Kidney (tissue), 13 donors: ENCODE measurements at regions not wholly inside any gene's neighbourhood (a gene's known extent, or its start where the extent isn't known, plus 50 kb on each side); places are given as distances from the start of the nearest gene placed in this dataset.

ENCODE experiments used
- DNase-seq, 5 donors: peaks; one replicate each; pipeline ENCODE4 v3.0.0-alpha.2; 2013 to 2020
- FAIRE-seq: peaks from 2 replicates; lab custom pipeline; 2012; peaks lifted over from hg19 to GRCh38; lab: Jason Lieb, UNC
- H3K27ac ChIP-seq, 2 donors: one replicate each; pipeline ENCODE4 v1.7.0; 2013; ENCODE audit warnings: low read depth in 2 of 2, low read length in 2 of 2, inconsistent platforms in 1 of 2
- H3K27me3 ChIP-seq: one replicate; pipeline ENCODE4 v1.7.1; 2013; ENCODE audit warnings: low read length, inconsistent platforms; ENCODE audit not compliant: control insufficient read depth, insufficient read depth
- H3K36me3 ChIP-seq, 3 donors: one replicate each; pipeline versions ENCODE4 v1.7.0 to v1.7.1; 2013; ENCODE audit warnings: low read length in 3 of 3, control low read depth in 1 of 3, inconsistent platforms in 1 of 3; ENCODE audit not compliant: insufficient read depth in 3 of 3, control insufficient read depth in 2 of 3
- H3K4me1 ChIP-seq, 3 donors: one replicate each; pipeline versions ENCODE4 v1.7.0 to v1.7.1; 2013; ENCODE audit warnings: low read length in 3 of 3, inconsistent platforms in 1 of 3, low read depth in 1 of 3; ENCODE audit not compliant: control insufficient read depth in 2 of 3, insufficient read depth in 2 of 3
- H3K4me3 ChIP-seq, 3 donors: one replicate each; pipeline versions ENCODE4 v1.7.0 to v1.8.1; 2013; ENCODE audit warnings: low read length in 3 of 3, control low read depth in 1 of 3, inconsistent platforms in 1 of 3
- H3K9ac ChIP-seq, 3 donors: one replicate each; pipeline versions ENCODE4 v1.7.0 to v1.7.1; 2013; ENCODE audit warnings: low read length in 3 of 3, control low read depth in 1 of 3, inconsistent platforms in 1 of 3
- H3K9me3 ChIP-seq, 3 donors: one replicate each; pipeline versions ENCODE4 v1.7.0 to v1.7.1; 2013; ENCODE audit warnings: low read length in 3 of 3, control low read depth in 1 of 3, inconsistent platforms in 1 of 3; ENCODE audit not compliant: control insufficient read depth in 2 of 3, insufficient read depth in 1 of 3
- CTCF ChIP-seq: IDR thresholded peaks from 3 replicates; pipeline ENCODE4 v1.5.1; 2012; ENCODE audit warnings: mild to moderate bottlenecking, moderate library complexity, borderline replicate concordance; ENCODE audit not compliant: insufficient read depth; ENCODE audit errors: extremely low read depth
- intact Hi-C: fragments of 100-400 bp; cut with DNase I; formaldehyde crosslinking; loops from one replicate; pipeline ENCODE4 v1.11.1; 2022
- donor health status: control.
- donor health status: control.
- donor health status: control.
- donor health status: control.
- donor health status: control.
- donor health status: DM: yes; HTN: yes; CAD: no.
- donor health status: Normal renal cell carcinoma (clear cell type).

GRCh38 chr2:100206731-100207255 lies 64.4 kb upstream of the AFF3 start:
- H3K27ac ChIP-seq, result no peak overlapping the region
- DNase-seq (no peak), FAIRE-seq (no peak)
- no peak overlapping the region for H3K4me3 ChIP-seq
- no peak overlapping the region for H3K9ac ChIP-seq
- H3K4me1 ChIP-seq, result no peaks in the 10 kb centered on the region
- no peaks in the 10 kb centered on the region for H3K27me3 ChIP-seq
- TF ChIP-seq CTCF, result no peak
- H3K9me3 ChIP-seq, result no peaks in the 10 kb centered on the region
- H3K36me3 ChIP-seq, result no peaks in the 10 kb centered on the region
- intact Hi-C loops, result no loop called here

GRCh38 chr2:100205174-100205573 lies 62.8 kb upstream of the AFF3 start:
- FAIRE-seq (no peak), DNase-seq (no peak)
- H3K9ac ChIP-seq, result no peak overlapping the region
- no peaks in the 10 kb centered on the region for H3K36me3 ChIP-seq
- H3K9me3 ChIP-seq, result no peaks in the 10 kb centered on the region
- H3K4me3 ChIP-seq, result no peak overlapping the region
- no peak for TF ChIP-seq CTCF
- no peak overlapping the region for H3K27ac ChIP-seq
- no peaks in the 10 kb centered on the region for H3K27me3 ChIP-seq
- H3K4me1 ChIP-seq, result no peaks in the 10 kb centered on the region
- intact Hi-C loops, result no loop called here

- Histone ChIP-seq H3K9me3 (no peaks in the 10 kb centered on the region), H3K4me1 (peaks cover 4 to 12% (median 7%) of the 10 kb centered on the region in 3 donors), H3K27me3 (no peaks in the 10 kb centered on the region), H3K27ac (no peak overlapping the region), H3K36me3 (no peaks in the 10 kb centered on the region), H3K4me3 (no peak overlapping the region), H3K9ac (no peak overlapping the region)
- FAIRE-seq (no peak), DNase-seq (no peak)
- intact Hi-C loops, result no loop called here
- no peak for TF ChIP-seq CTCF
Measured at GRCh38 chr2:100202567-100202966, 60.2 kb upstream of the AFF3 start.

- H3K27me3 ChIP-seq, result no peaks in the 10 kb centered on the region
- no peak for TF ChIP-seq CTCF
- intact Hi-C loops, result no loop called here
- H3K9me3 ChIP-seq, result no peaks in the 10 kb centered on the region
- FAIRE-seq (no peak), DNase-seq (no peak)
- no peak overlapping the region for H3K4me3 ChIP-seq
- peaks cover 4 to 12% (median 7%) of the 10 kb centered on the region in 3 donors for H3K4me1 ChIP-seq
- no peak overlapping the region for H3K27ac ChIP-seq
- no peaks in the 10 kb centered on the region for H3K36me3 ChIP-seq
- no peak overlapping the region for H3K9ac ChIP-seq
Measured at GRCh38 chr2:100200985-100201384, 58.6 kb upstream of the AFF3 start.
